ENCODE measurements at regions not wholly inside any gene's neighbourhood (a gene's known extent, or its start where the extent isn't known, plus 50 kb on each side); places are given as distances from the start of the nearest gene placed in this dataset.
A peak's percentile ranks its signal among the peaks of the same experiment; 100 is the strongest.
"Not testable (repeated sequence)": the region's sequence is repeated elsewhere in the genome, so short reads cannot be mapped to it uniquely, and the experiment has no call there.

DNA sequence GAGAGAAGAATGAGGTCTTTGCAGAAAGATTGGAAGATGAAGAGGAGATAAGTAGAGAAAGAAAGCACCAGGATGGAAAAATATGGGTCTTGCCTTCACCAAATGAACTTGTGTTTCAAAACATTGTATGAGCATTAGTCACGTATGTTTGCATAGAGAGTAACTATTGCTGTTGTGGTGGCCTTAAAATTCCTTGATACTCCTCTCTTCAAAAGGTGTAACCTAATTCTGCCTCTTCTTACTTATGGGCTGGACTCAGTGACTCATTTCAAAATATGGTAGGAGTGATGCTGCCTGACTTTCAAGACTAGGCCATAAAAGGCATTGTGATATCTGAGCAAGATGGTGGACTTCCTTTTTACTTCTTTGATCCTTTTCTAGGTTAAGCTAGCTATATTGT is 228.7 kb upstream of the ZNF385D start:
- no peak for DNase-seq (ENCODE audit: low read depth in 4 of 4, low spot score in 2 of 4)

DNA sequence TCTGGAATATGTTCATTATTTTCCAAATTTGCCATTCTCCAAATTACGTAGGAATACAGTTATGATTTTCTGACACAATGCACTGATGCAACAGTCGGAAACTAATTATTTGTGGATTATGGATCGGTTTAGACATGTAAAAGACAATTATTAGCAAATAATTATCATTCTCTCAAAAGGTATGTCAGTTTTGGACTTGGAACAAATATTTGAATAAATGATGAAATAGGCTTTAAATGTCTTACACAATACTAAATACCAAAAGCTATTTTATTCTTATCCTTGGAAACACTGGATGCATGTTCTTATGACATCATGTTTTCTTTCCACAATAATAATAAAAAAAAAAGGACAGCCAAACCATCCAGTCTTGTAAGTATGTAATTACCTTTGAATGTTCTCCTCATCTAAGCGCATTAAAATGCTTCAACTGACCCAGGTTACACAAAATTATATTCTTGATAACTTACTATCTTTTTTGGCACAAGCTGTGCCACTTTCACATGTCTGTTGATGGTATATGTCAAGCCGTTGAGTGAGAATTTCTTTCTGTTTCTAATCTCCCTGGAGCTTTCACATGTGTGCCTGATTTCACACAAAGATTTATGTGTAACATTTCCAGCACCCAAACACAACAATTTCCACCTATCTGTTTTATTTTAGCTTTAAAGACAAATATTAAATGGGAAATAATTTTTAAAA is 238.5 kb upstream of the ZNF385D start:
- DNase-seq (ENCODE audit: low read depth in 4 of 4, low spot score in 2 of 4) = no peak

DNA sequence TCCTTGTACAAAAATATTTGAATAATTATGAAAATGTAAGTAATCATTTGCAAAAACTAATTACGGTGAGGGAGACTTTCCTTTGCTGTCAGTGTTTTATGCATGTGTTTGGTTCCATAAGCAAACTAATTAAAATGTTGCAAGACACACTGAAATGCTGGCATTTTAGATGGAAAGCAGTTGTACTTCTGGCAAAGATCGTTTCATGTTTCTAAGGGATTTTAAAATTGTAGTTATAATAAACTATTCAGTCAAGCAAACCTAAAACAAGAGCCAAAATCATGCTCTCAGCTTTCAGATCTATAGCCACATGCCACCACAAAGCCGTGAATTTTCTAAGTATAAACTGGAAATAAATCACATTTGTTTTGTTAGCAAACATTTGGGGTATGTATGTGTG is 240.1 kb upstream of the ZNF385D start:
- no peak for DNase-seq (ENCODE audit: low read depth in 4 of 4, low spot score in 2 of 4)

DNA sequence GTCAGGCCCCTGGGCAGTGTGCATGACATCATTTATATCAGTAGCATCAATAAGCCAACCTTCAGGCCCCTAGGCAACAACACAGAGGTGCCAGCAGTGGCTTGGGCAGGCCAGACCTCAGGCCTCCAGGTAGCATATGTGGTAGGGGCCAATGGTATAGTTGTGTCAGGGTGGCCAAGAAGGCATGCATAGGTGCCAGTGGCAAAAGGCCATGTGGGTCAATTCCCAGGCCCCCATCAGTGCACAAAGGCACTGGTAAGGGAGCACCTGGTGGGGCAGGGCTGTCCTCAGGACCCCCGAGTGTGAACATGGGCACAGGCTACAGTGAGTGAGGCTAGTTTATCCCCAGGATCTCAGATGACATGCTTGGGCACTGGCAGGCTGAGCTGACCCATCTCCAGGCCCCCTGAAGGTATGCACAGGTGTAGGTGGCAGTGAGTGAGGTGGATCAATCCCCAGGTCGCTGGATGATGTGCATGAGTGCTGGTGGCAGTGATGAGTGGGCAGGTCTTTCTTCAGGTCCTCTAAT is 244.1 kb upstream of the ZNF385D start:
- DNase-seq (ENCODE audit: low read depth in 4 of 4, low spot score in 2 of 4) = no peak

DNA sequence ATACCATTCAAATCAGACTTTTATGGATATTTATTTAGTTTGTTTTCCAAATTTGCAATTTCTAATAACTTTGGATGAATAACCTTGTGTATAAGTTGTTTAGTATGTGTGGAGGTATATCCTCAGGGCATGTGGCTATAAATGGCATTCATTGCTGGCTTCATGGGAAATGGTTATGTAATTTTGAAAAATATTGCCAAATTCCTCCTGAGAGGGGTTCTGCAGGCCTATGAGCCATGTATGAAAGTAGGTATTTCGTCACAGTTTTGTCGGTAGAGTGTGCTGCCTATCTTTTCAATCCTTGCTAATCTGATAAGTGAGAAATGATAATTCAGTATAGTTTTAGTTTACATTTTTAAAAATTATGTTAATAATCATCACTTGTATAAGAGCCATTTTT is 256.4 kb upstream of the ZNF385D start:
- no peak for DNase-seq (ENCODE audit: low read depth in 4 of 4, low spot score in 2 of 4)

DNA sequence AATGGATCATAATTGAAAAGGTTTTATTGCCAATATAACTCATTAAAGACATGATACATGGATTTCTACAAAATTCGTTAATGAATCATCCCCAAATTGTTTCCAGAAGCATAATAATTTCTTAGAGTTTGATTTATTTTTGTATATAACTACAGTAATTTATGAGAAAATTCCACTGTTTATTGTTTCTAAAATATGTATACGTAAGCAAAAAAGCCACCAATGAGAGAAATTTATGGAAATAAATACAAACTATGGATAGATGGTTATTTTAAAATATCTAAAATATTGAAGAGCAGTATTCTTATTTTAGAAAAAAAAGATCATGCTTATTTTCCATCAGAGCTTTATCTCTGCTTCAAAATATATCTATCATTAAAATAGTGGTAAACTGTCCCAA is 260.0 kb upstream of the ZNF385D start:
- DNase-seq (ENCODE audit: low read depth in 4 of 4, low spot score in 2 of 4) = no peak

DNA sequence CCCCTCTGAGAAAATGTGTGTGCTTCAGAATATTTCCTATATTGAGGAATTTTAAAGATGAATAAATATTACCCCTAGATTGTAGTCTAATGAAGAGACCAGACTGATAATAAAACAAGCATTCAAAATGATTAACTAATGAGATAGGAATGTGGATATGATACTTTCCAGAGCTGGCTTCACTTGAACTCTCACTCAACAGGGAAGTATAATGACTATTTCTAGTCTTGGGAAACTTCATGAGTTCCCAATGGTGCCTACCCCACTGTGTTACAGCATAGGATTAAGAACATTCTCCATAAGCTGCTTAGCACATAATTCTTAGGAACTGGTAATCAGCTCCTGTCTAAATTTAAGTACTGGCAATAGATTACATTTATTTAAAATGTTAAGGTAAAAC is 261.5 kb upstream of the ZNF385D start:
- DNase-seq (ENCODE audit: low read depth in 4 of 4, low spot score in 2 of 4) = no peak

DNA sequence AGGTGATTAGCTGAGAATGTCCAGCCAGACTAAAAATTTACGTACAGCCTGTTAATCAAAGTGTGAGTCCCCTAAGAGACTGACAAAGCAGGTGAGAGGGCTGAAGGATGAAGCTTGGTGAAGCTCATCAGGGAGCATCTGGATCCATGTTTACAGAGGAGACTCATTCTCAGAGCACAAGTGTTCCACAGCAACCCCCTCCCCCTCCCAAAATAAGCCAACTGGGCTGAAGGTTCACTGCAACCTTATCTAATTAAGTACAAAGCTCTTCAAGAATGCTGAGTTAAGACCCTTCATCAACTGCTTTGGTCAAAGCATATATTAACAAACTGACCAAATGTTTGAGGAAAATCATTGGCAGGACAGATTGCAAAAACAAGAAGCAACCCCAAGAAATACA is 262.6 kb upstream of the ZNF385D start:
- no peak for DNase-seq (ENCODE audit: low read depth in 4 of 4, low spot score in 2 of 4)

DNA sequence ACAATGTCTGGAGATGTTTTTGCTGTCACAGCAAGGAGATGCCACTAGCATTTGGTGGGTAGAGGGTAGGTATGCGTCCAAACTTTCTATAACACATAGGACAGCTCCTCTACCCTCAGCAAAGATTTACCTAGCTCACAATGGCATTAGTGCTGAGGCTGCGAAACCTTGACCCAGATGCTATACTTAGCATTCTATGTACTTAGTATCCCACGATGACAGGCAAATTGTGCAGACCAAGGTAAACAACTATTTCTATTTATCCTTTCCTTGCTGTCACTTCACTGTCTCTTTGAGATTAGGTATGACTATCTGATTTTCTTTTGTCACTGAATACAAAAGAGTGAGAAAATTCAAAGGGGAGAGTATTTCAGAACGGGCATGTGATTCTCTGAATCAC is 265.2 kb upstream of the ZNF385D start:
- DNase-seq (ENCODE audit: low read depth in 4 of 4, low spot score in 2 of 4) = no peak

DNA sequence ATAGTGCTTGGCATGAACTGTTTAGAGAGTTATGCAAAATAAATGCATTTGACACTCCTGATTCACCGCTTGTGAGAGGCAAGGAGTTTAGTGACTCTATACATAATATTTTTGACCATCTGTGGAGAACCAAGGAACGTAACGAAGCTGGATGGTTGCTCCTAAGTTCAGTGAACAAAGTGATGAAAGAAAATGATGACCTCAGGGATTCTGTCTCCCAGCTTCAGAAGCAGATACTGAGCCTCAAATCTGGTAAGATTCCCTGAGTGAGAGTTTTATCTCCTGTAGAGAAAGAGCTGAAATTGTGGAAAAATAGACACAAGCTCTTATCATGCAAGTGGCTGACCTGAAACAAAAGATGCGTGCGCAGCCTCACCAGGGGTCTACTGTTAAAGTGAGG is 273.6 kb upstream of the ZNF385D start:
- DNase-seq (ENCODE audit: low read depth in 4 of 4, low spot score in 2 of 4) = not testable (repeated sequence)

DNA sequence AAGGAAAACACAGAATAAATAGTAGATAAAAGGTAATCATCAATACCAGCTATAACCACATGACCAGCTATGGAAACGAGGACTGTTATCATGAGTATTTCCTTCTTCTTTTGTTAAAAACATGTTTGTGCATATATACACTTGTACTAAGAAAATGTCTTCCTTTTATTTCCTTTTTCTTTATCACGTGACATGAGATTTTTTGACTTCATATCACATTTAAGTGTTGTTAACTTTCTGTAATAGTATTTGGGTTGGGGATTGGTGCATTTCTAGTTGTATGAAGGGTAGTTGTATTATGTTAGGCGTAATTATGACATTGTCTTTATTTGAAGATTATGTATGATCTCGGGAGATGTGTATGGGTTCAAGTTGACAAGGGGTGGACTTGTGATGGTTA is 278.5 kb upstream of the ZNF385D start:
- DNase-seq (ENCODE audit: low read depth in 4 of 4, low spot score in 2 of 4) = no peak

DNA sequence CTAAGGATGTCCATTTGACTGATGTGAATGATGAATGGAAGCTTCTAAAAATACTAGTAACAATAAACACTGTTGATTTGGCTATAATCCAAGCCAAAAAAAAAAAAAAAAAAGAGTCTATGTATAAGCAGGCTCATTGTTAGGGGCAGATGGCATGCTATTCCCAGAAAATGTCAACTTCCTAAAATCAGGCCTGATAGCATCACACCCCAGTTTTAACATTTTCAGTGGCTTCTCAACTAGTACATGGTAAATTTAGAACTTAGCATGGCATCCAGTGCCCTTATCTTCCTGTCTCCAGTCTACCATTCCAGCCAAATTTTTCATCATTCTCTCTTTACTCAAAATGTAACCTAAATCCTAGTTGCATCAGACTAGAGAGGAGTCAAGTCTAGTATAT is 288.2 kb upstream of the ZNF385D start:
- no peak for DNase-seq (ENCODE audit: low read depth in 4 of 4, low spot score in 2 of 4)

DNA sequence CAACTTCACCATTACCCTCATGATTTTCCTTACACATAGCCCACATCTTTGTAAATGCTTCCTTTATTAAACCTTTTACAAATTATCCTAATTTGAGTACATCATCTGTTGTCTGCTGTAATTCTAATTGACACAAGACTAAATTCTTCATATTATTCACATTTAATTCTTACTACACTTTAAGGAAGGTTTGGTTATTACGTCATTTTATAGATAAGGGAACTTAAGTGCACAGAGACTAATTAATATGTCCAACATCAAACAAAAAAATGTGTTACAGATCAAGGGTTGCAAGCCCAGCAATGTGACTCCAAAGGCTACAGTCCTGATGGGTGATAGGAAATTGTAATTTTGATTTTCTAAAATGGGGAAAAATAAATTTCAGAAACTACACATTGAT is 289.1 kb upstream of the ZNF385D start:
- DNase-seq (ENCODE audit: low read depth in 4 of 4, low spot score in 2 of 4) = no peak

DNA sequence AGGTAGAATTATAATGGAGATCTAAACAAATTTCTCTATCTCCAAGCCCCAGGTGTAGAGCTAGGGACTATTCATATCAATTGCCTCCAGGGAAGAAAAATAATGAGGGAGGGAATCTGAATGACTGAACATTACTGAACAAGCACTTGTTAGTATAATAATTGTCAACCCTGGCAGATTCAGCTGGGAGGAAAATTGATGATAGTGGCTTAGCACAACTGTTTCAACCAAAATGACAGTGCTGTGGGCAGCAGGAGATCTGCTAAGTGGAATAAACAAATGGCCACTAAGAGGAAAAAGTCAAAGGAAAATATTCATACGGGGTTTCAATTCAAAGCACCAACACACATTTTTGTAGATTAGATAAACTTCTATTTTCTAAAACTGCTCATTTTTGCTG is 294.9 kb upstream of the ZNF385D start:
- no peak for DNase-seq (ENCODE audit: low read depth in 4 of 4, low spot score in 2 of 4)

DNA sequence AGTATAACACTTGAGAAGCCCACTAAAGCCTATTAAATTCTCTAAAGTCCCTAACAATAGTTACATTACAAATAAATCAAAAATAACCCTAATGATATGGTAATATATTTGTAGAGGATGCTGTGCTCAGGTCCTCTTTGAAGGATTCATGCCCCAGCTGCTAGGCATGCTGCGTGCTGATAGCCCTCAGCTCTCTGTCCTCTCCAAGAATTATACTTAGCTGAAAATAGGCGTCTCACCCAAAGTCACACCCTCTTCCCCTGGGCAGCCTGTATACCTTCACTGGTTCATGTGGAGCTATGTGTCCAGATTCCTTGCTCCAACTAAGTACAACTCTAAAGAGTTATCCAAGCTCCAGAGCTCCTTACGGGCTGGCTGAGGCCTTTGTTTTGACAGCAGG is 312.5 kb upstream of the ZNF385D start:
- DNase-seq (ENCODE audit: low read depth in 4 of 4, low spot score in 2 of 4) = no peak

DNA sequence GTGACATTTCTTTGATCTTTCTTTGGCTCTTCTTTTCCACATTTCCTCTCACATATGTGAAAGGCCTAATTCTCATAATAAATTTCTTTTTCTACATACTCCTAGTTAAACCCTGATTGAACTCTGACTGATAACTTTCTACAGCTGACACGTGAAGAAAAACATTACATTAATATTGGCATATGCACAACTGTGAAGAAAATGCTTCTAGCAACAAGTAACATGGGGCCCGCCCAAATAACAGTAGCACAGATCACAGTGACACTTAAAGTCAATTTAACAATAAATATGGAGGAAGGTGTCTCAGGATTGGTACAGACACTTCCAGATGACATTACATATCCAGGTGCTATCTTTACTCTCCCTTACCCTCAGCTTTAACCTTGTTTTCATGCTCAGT is 317.6 kb upstream of the ZNF385D start:
- no peak for DNase-seq (ENCODE audit: low read depth in 4 of 4, low spot score in 2 of 4)

DNA sequence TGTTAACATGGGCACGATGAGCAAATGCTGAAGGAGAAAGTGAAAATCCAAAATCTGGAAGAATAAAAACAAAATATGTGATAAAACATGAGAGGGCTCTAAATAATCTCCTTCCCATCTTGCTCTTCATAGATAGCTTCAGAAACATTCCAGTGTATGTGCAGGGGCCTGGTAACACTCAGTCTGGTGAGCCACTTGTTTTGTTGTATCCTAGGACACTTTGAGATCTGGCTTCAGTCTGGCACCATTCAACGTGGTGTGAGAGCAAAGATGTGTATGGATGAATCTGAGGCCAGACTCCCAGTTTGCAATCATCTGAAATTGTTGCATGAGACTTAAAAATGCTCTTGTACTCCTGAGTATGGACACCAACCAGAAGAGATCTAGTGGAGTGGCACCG is 337.2 kb upstream of the ZNF385D start:
- DNase-seq (ENCODE audit: low read depth in 4 of 4, low spot score in 2 of 4) = no peak

DNA sequence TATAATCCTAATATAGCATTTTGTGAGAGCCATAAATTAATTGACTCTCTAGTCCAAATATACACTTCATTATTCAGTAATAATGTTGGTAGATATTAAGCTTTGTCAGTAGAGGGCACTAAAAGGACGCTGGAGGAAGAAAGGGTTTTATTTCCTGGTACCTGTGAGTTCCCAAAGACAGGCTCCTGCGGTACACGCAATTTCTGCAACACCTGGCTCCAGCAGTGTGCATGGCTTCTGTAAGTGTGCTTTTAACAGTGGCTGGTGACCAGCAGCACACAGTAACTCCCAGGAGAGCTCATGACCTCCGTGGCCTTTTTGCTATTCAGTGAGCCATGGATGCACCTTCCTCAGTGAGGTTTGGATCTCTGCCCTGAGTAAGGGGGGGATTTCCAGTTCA is 338.3 kb upstream of the ZNF385D start:
- peak in 2 of 4 donors; percentile 9 to 23 for DNase-seq (ENCODE audit: low read depth in 4 of 4, low spot score in 2 of 4)

DNA sequence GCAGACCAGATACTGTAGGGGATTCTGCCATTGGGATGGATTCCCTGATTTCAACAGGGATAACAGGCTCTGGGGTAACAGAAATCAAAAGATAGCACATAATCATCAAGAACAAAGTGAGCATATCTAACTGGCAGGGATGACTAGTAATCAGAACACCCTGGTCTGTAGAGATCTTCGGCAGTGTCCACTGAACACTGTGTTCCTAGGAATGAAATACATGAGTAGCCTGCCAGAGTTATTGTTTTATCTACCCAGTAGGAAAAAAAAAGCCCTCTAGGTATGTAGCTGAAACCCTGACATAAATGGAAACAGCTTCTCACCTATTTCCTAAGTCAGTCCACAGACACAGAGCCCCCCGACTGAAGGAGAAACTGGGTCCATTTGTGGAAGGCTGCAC is 340.3 kb upstream of the ZNF385D start:
- DNase-seq (ENCODE audit: low read depth in 4 of 4, low spot score in 2 of 4) = no peak

DNA sequence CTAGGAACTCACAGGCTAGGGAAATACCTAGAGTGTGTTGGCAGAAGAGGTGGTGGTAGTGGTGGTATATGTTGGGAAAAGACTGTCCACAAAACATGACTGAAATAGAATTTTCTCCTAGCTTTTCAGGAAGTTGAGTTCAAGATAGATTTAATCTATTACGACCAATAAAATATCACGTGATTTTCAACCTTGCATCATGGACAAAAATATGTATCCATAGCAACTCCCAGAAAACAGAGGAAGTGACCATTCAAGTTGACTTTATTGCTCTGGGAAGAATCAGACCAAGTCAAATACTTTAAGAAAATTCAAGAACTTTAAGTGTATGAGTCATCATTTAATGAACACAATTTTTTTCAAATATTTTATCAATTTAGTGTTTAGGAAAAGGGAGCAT is 347.0 kb upstream of the ZNF385D start:
- DNase-seq (ENCODE audit: low read depth in 4 of 4, low spot score in 2 of 4) = no peak

DNA sequence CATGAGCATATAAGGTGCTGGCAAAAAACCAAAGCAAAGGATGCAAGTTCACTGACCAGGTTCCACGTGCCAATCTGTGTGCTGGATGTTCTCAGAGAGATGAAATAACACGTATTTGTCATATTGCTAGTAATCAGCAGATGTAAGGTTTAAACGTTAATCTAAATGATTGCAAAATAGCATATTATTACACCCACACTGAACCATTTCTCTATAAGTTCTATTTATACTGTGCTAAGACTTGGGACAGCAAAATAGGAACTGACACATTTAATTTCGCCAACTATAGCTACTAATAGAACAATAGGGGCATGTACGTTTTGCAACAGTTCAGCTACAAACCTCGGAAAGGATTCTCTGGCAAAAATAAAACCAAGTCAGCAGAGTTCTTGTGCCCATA is 350.3 kb upstream of the ZNF385D start:
- no peak for DNase-seq (ENCODE audit: low read depth in 4 of 4, low spot score in 2 of 4)

DNA sequence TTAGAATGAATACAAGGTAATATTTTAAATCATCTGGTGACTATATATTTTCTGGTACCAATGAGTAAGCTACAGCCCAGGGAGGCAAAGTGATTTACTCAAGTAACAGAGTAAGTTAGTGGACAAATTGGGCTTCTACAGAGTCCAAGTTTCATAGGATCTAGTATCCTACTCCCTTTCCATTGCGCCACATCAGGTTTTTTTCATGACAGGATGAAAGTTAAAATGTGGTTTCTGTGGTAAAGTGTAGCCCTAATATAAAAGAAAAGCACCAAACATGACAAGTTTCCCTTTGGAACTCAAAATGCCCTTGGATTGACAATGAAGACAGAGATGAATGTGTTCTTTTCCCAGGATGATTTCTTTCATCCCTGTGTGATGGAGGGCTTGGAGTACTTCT is 350.8 kb upstream of the ZNF385D start:
- no peak for DNase-seq (ENCODE audit: low read depth in 4 of 4, low spot score in 2 of 4)

DNA sequence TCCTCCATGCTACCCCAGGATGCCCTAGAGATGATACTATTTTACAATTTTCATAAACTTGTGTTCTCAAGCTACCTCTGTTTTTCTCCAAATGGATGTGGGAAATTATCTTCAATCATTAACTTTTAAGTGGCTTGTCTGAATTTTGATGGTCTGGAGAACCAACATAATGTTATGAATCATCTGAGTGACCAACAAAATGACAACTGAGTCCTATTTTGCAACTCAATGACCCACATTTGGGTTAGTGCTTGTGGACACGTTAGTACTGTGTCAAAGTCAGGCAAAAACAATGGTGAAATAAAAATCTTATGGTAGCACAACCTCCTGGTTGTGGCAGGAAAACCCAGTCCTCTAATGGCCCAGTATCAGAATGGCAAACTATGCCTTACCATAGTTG is 352.4 kb upstream of the ZNF385D start:
- DNase-seq (ENCODE audit: low read depth in 4 of 4, low spot score in 2 of 4) = no peak
